HEK293T (cell line): ENCODE measurements at regions not wholly inside any gene's neighbourhood (a gene's known extent, or its start where the extent isn't known, plus 50 kb on each side); places are given as distances from the start of the nearest gene placed in this dataset.

Experiments used
- CTCF ChIA-PET: fragments of 350-600 bp; formaldehyde crosslinking; extraction: SDS; loops from one replicate; lab custom pipeline; 2021; ENCODE audit warnings: antibody characterized with exemption, inconsistent platforms; lab: Yijun Ruan, JAX
- POLR2A ChIA-PET: fragments of 350-600 bp; formaldehyde crosslinking; extraction: SDS; loops from one replicate; lab custom pipeline; 2020; ENCODE audit warnings: antibody characterized with exemption, inconsistent platforms; lab: Yijun Ruan, JAX
- DNase-seq: peaks from one replicate; pipeline ENCODE4 v3.0.0; 2012; ENCODE audit warnings: mixed read lengths; ENCODE audit errors: extremely low spot score
- ARNT ChIP-seq: fragments of 450-650 bp; IDR thresholded peaks from 2 replicates; pipeline ENCODE4 v1.6.1; 2017; ENCODE audit warnings: mild to moderate bottlenecking
- BHLHE40 ChIP-seq: fragments of 450-650 bp; IDR thresholded peaks from 2 replicates; pipeline ENCODE4 v1.6.1; 2016; ENCODE audit warnings: mild to moderate bottlenecking, moderate library complexity, borderline replicate concordance
- CTBP1 ChIP-seq: fragments of 450-650 bp; IDR thresholded peaks from 2 replicates; pipeline ENCODE4 v1.6.1; 2016; ENCODE audit warnings: borderline replicate concordance
- ELF4 ChIP-seq: fragments of 450-650 bp; IDR thresholded peaks from 2 replicates; pipeline ENCODE4 v1.6.1; 2017; ENCODE audit warnings: antibody characterized with exemption
- FOXA1 ChIP-seq: fragments of 450-650 bp; IDR thresholded peaks from 2 replicates; pipeline ENCODE4 v1.6.1; 2016; ENCODE audit warnings: mild to moderate bottlenecking
- FOXK2 ChIP-seq: fragments of 450-650 bp; IDR thresholded peaks from 2 replicates; pipeline ENCODE4 v1.6.1; 2016; ENCODE audit warnings: mild to moderate bottlenecking
- FOXM1 ChIP-seq: fragments of 450-650 bp; IDR thresholded peaks from 2 replicates; pipeline ENCODE4 v1.6.1; 2017; ENCODE audit warnings: mild to moderate bottlenecking, borderline replicate concordance
- HDGF ChIP-seq: fragments of 450-650 bp; IDR thresholded peaks from 2 replicates; pipeline ENCODE4 v1.6.1; 2017; ENCODE audit warnings: antibody characterized with exemption, borderline replicate concordance
- L3MBTL2 ChIP-seq: fragments of 450-650 bp; conservative IDR thresholded peaks from 2 replicates; pipeline ENCODE4 v1.6.1; 2016; ENCODE audit warnings: mild to moderate bottlenecking
- LEF1 ChIP-seq: fragments of 450-650 bp; IDR thresholded peaks from 2 replicates; pipeline ENCODE4 v1.6.1; 2017; ENCODE audit warnings: mild to moderate bottlenecking, borderline replicate concordance
- NFRKB ChIP-seq: fragments of 450-650 bp; IDR thresholded peaks from 2 replicates; pipeline ENCODE4 v1.6.1; 2016; ENCODE audit warnings: mild to moderate bottlenecking, moderate library complexity
- SP1 ChIP-seq: fragments of 450-650 bp; IDR thresholded peaks from 2 replicates; pipeline ENCODE4 v1.6.1; 2017
- SUZ12 ChIP-seq: fragments of 450-650 bp; IDR thresholded peaks from 2 replicates; pipeline ENCODE4 v1.6.1; 2016; ENCODE audit warnings: mild to moderate bottlenecking
- TARDBP ChIP-seq: fragments of 450-650 bp; IDR thresholded peaks from 2 replicates; pipeline ENCODE4 v1.6.1; 2016
- ZNF384 ChIP-seq: fragments of 450-650 bp; IDR thresholded peaks from 2 replicates; pipeline ENCODE4 v1.6.1; 2016
- TF ChIP-seq, protein P1 (sequence below): fragments of 450-650 bp; IDR thresholded peaks from 2 replicates; pipeline ENCODE4 v1.6.1; 2016

DNA sequence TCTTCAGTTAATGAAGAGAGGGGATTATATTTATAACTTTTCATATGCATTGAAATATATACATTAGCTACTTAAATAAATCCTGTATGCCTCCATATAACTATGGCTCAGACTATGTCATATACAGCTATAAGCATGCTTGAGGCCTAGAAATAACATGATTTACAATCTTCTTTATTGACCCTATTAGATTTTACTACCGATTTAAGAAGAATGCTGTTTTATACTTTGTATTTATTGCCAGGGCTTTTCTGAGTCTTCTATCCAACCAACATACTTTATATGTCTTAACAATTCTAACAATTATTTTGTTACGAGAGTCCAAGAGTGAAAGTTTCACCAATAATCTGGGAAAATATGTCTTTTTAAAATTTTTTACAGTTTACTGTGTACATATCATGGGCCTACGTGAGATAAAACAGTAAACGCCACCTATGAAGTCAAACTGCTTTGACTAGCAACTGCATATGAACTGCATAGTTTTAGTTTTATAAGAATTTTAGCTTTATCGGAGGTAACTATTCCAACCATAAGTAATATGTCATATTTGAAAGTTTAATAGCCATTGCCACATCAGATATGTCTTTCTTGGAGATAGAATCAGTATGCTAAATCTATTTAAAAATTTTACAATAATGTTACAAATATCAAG, 861.0 kb downstream of the USP25 start:
- POLR2A ChIA-PET, result no interaction called here
- no peak for TF ChIP-seq TARDBP
- TF ChIP-seq BHLHE40, result no peak
- TF ChIP-seq HDGF, result no peak
- no peak for TF ChIP-seq SUZ12
- TF ChIP-seq, protein P1, sequence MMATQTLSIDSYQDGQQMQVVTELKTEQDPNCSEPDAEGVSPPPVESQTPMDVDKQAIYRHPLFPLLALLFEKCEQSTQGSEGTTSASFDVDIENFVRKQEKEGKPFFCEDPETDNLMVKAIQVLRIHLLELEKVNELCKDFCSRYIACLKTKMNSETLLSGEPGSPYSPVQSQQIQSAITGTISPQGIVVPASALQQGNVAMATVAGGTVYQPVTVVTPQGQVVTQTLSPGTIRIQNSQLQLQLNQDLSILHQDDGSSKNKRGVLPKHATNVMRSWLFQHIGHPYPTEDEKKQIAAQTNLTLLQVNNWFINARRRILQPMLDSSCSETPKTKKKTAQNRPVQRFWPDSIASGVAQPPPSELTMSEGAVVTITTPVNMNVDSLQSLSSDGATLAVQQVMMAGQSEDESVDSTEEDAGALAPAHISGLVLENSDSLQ, result peak; percentile 60; the same call in 1 of the 2 replicates
- no peak for TF ChIP-seq ZNF384
- TF ChIP-seq FOXM1, result no peak
- no peak for DNase-seq
- CTCF ChIA-PET, result no interaction called here

DNA sequence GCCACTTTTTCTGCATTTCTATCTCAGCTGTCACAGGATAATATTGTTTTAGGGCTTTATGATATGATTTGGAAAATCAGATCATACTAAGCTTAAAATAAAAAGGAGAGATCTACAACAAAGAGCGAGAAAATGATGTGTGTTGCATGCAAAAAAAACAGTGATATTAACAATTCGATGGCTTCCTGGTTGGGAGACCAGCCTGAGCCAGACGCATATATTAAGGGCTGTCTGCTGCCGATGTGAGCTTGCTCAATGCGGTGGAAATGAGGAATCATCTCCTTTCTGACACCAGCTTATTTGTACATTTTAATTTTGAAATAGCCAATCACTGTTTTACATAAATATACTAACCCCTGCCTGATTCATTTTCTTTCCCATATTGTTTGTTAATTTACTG, 862.6 kb downstream of the USP25 start:
- ChIA-PET POLR2A (no interaction called here), CTCF (no interaction called here)

DNA sequence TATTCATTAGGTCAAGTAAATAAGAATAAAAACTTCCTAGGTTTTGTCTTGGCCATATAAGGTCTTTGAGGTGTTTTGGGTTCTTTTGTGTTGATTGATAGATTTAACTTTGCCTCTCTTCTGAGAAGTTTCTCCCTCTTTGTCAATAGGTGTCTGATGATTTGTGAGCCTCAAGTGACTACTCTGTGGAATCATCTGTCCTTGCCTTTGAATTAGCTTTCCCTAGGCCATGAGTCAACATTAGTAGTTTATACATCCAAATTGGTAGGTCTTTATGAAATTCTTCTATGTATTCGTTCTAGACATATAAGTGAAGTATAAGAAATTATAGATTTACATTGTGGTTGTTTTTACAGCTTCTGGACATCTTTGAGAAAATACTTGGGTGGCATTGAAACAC, 864.4 kb downstream of the USP25 start:
- no peak for TF ChIP-seq ZNF384
- TF ChIP-seq SUZ12, result no peak
- TF ChIP-seq ELF4, result no peak
- no peak for TF ChIP-seq BHLHE40
- no peak for TF ChIP-seq NFRKB
- TF ChIP-seq HDGF, result no peak
- TF ChIP-seq CTBP1, result no peak
- ChIA-PET CTCF (no interaction called here), POLR2A (no interaction called here)
- no peak for DNase-seq

More for the DNA sequence above, 862.6 kb downstream of the USP25 start:
- TF ChIP-seq TARDBP (no peak), SP1 (no peak), L3MBTL2 (no peak), ZNF384 (no peak)
- DNase-seq, result no peak

DNA sequence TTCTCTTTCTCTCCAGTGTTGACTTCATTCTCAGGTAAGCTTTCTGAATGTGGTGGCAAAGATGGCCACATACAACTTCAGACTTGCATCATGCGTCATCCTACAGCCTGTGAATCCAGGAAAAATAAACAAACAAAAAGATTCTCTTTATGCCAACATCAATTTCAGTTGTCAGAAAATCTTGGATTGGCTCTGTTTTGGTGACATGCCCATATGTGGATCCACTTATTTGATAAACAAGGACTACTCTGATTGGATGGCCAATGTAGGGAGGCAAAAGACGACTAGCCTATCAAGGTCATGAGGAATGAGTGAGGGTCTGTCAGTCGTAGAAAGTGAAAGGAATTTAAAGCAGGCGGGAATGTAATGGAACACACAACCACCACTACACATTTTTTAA, 866.6 kb downstream of the USP25 start:
- TF ChIP-seq SP1 (no peak), L3MBTL2 (no peak), TARDBP (no peak), FOXM1 (no peak)
- TF ChIP-seq, protein P1, result no peak
- CTCF ChIA-PET, result no interaction called here
- DNase-seq, result no peak
- POLR2A ChIA-PET, result no interaction called here

DNA sequence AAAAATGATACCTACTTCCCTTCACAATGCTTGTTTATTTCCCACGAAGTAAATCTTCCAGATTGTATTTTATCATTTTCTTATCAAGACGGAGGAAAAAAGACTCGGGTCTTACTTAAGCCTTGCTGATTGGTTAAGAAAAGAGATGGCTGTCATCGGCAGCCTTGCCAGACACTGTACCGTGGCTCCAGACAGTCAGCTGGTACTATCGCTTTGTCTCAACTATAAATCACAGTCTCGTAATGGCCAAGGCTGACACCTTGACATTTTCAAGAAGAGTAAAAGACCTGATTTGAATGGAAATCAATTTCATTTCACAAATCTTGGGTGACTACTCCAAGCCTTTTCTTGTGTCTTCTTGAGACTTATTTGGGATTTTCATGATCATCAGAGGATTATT, 868.0 kb downstream of the USP25 start:
- CTCF ChIA-PET, result no interaction called here
- POLR2A ChIA-PET, result no interaction called here
- TF ChIP-seq, protein P1, result peak; percentile 63; the same call in 1 of the 2 replicates
- TF ChIP-seq LEF1, result no peak

DNA sequence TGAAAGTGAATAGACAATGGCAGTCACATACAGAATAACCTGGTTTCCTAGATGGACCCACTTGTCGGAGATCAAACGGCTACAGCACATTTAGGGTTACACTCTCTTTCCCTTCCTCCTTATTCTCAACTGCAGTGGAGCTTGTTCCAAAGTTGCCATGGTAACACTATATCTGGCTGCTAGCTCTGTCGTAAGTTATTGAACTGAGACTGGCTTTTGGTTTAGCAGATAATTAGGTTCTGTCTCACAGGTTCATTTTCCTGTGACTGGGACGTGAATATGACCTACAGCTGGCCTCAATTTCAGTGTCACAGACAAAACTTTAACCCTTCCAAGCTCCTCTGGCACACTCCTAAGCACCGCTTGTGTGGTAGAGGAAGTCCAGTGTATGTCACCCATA, 875.8 kb downstream of the USP25 start:
- TF ChIP-seq LEF1 (no peak), FOXM1 (no peak), CTBP1 (no peak), SP1 (no peak), ARNT (no peak), SUZ12 (no peak), BHLHE40 (no peak), FOXA1 (no peak), TARDBP (no peak), FOXK2 (no peak), ELF4 (no peak), ZNF384 (no peak), L3MBTL2 (no peak), NFRKB (no peak), HDGF (no peak)
- TF ChIP-seq, protein P1, result no peak
- no peak for DNase-seq
- CTCF ChIA-PET, result no interaction called here
- POLR2A ChIA-PET, result no interaction called here

More for the DNA sequence above, 868.0 kb downstream of the USP25 start:
- no peak for DNase-seq

DNA sequence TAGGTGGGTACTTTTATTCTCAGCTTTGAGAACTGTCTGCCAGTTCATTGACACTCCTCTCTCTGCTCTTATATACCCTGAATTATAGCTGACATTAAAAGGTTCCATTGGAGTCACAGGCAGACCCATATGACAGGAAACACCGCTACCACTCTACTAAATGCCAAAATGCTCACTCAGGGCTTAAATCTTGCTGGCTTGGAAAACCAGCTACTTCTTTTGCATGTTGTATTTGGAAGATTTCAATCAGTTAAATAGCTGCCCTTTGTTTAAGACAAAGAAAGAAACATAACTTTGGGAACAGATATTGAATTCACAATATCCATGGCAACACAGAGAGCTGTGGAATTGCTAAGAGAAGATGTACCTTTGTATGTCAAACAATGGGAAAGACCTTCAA, 876.5 kb downstream of the USP25 start:
- CTCF ChIA-PET, result no interaction called here

More for the DNA sequence above, 876.5 kb downstream of the USP25 start:
- POLR2A ChIA-PET, result no interaction called here
- TF ChIP-seq ZNF384, result no peak
- no peak for TF ChIP-seq FOXM1
- no peak for TF ChIP-seq ARNT
- TF ChIP-seq BHLHE40, result no peak
- no peak for TF ChIP-seq SP1
- TF ChIP-seq TARDBP, result no peak
- no peak for TF ChIP-seq CTBP1
- TF ChIP-seq, protein P1, result no peak
- no peak for TF ChIP-seq NFRKB
- no peak for TF ChIP-seq HDGF
- no peak for DNase-seq
